Hepatocyte (in vitro differentiated cells): ENCODE measurements at regions not wholly inside any gene's neighbourhood (a gene's known extent, or its start where the extent isn't known, plus 50 kb on each side); places are given as distances from the start of the nearest gene placed in this dataset.

Experiments used
- CTCF ChIP-seq: fragments of 200-600 bp; sonication (generic); IDR thresholded peaks from 2 replicates; pipeline ENCODE4 v1.5.1; 2016; ENCODE audit warnings: antibody characterized with exemption, mild to moderate bottlenecking; ENCODE audit not compliant: poor library complexity
- EZH2 ChIP-seq: fragments of 200-600 bp; sonication (generic); IDR thresholded peaks from 2 replicates; pipeline ENCODE4 v1.6.1; 2016; ENCODE audit warnings: antibody characterized with exemption, mild to moderate bottlenecking, borderline replicate concordance

- TF ChIP-seq CTCF (no peak), EZH2 (no peak)
These were observed 216.8 kb downstream of the FBXO8 start for GRCh38 chr4:174066611-174067205.
